ENCODE measurements at regions not wholly inside any gene's neighbourhood (a gene's known extent, or its start where the extent isn't known, plus 50 kb on each side); places are given as distances from the start of the nearest gene placed in this dataset.

DNA sequence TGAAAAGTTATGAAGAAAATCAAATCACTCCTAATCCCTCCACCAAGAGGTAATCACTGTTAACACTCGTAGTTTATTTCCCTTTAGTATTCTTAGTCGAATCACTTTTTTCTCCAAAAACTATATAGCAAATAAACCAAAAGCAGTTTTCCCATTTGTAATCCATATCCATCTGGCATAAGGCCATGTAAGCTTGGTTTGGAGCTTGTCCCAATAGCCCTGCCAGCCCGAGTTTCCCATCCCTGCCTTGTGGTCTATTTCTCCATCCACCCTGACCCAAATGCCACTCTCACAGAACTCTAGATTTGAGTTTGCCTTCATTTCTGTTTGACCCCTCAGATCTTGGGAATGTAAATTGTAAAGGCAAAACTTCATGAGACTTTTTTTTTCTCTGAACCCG lies 71.8 kb upstream of the DSP start:
- Histone ChIP-seq H3K9me3 (ENCODE audit: control insufficient read depth, insufficient read depth, low read depth, low read length) (no peaks in the 10 kb centered on the region), H3K4me3 (ENCODE audit: low read depth, low read length) (no peak overlapping the region), H3K36me3 (ENCODE audit: control insufficient read depth in 2 of 2, insufficient read depth in 1 of 2, low read length in 2 of 2) (no peaks in the 10 kb centered on the region), H3K27ac (ENCODE audit: extremely low read depth, low read depth, low read length) (no peak overlapping the region), H3K4me1 (ENCODE audit: control insufficient read depth, insufficient read depth, low read length) (no peaks in the 10 kb centered on the region; the same call in 1 of the 2 replicates)
- TF ChIP-seq ZNF391 (tag by site-specific recombination; IDR thresholded peaks at IDR 0.05; ENCODE audit: borderline replicate concordance, low read depth) (no peak), ZNF785 (tag by site-specific recombination; IDR thresholded peaks at IDR 0.05) (no peak), SCRT1 (tag by site-specific recombination; IDR thresholded peaks at IDR 0.05; ENCODE audit: borderline replicate concordance) (no peak), MYNN (tag by site-specific recombination; IDR thresholded peaks at IDR 0.05; ENCODE audit: borderline replicate concordance) (no peak), ZNF324 (tag by site-specific recombination; IDR thresholded peaks at IDR 0.05) (no peak), ZNF677 (tag by site-specific recombination; IDR thresholded peaks at IDR 0.05) (no peak), ZNF76 (tag by site-specific recombination; IDR thresholded peaks at IDR 0.05; ENCODE audit: borderline replicate concordance, low read depth) (no peak), HOXA7 (CRISPR knock-in tag; IDR thresholded peaks at IDR 0.05; ENCODE audit: borderline replicate concordance) (no peak), ZNF843 (tag by site-specific recombination; IDR thresholded peaks at IDR 0.05) (no peak), ZNF776 (tag by site-specific recombination; IDR thresholded peaks at IDR 0.05; ENCODE audit: borderline replicate concordance) (no peak), ZNF660 (tag by site-specific recombination; IDR thresholded peaks at IDR 0.05) (no peak), ZNF701 (tag by site-specific recombination; IDR thresholded peaks at IDR 0.05) (no peak), ZNF639 (tag by site-specific recombination; IDR thresholded peaks at IDR 0.05) (no peak), ZNF24 (tag by site-specific recombination; IDR thresholded peaks at IDR 0.05) (no peak), HOXC10 (CRISPR knock-in tag; IDR thresholded peaks at IDR 0.05) (no peak), ZNF175 (tag by site-specific recombination; IDR thresholded peaks at IDR 0.05) (no peak), YY1 (tag by site-specific recombination; IDR thresholded peaks at IDR 0.05) (no peak), PATZ1 (tag by site-specific recombination; IDR thresholded peaks at IDR 0.05) (no peak), ZNF23 (tag by site-specific recombination; IDR thresholded peaks at IDR 0.05; ENCODE audit: borderline replicate concordance) (no peak)
- TF ChIP-seq, protein P1, sequence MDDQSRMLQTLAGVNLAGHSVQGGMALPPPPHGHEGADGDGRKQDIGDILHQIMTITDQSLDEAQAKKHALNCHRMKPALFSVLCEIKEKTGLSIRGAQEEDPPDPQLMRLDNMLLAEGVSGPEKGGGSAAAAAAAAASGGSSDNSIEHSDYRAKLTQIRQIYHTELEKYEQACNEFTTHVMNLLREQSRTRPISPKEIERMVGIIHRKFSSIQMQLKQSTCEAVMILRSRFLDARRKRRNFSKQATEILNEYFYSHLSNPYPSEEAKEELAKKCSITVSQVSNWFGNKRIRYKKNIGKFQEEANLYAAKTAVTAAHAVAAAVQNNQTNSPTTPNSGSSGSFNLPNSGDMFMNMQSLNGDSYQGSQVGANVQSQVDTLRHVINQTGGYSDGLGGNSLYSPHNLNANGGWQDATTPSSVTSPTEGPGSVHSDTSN (CRISPR knock-in tag; IDR thresholded peaks at IDR 0.05) = no peak
- ChIA-PET POLR2A (interaction anchor here (1.5 to 1.9 kb wide), 2 partner anchors 10 to 36 kb away, joined by 3 to 5 read pairs; no protein-coding TSS in a partner anchor), CTCF (interaction anchor here (0.6 kb wide), 1 partner anchor 63 kb away, joined by 3 read pairs; no protein-coding TSS in a partner anchor)

DNA sequence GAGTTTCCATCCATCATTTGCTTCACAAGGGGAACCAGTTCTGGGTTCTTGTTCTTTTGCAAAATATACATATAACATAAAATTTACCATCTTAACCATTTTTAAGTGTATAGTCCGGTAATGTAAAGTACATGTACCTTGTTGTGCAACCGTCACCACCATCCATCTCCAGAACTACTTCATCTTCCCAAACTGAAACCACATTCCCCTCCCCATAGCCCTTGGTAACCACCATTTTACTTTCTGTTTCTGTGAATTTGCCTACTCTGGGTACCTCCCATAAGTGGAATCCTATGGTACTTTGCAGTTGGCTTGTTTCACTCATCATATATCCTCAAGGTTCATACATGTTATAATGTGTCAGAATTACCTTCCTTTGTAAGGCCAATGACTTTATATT lies 70.3 kb upstream of the DSP start:
- Histone ChIP-seq H3K9me3 (ENCODE audit: control insufficient read depth, insufficient read depth, low read depth, low read length) (no peaks in the 10 kb centered on the region), H3K27ac (ENCODE audit: extremely low read depth, low read depth, low read length) (no peak overlapping the region), H3K4me3 (ENCODE audit: low read depth, low read length) (no peak overlapping the region), H3K4me1 (ENCODE audit: control insufficient read depth, insufficient read depth, low read length) (no peaks in the 10 kb centered on the region; the same call in 1 of the 2 replicates), H3K36me3 (ENCODE audit: control insufficient read depth in 2 of 2, insufficient read depth in 1 of 2, low read length in 2 of 2) (no peaks in the 10 kb centered on the region)
- POLR2A ChIA-PET = no interaction called here
- CTCF ChIA-PET = interaction anchor here (0.5 to 0.6 kb wide), 2 partner anchors 20 to 144 kb away, joined by 3 read pairs; no protein-coding TSS in a partner anchor
- TF ChIP-seq ZNF10 (tag by site-specific recombination; IDR thresholded peaks at IDR 0.05) = no peak
- TF ChIP-seq, protein P2, sequence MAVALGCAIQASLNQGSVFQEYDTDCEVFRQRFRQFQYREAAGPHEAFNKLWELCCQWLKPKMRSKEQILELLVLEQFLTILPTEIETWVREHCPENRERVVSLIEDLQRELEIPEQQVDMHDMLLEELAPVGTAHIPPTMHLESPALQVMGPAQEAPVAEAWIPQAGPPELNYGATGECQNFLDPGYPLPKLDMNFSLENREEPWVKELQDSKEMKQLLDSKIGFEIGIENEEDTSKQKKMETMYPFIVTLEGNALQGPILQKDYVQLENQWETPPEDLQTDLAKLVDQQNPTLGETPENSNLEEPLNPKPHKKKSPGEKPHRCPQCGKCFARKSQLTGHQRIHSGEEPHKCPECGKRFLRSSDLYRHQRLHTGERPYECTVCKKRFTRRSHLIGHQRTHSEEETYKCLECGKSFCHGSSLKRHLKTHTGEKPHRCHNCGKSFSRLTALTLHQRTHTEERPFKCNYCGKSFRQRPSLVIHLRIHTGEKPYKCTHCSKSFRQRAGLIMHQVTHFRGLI (tag by site-specific recombination; IDR thresholded peaks at IDR 0.05) = no peak

Measured in HEK293 (cell line).